ENCODE measurements at regions not wholly inside any gene's neighbourhood (a gene's known extent, or its start where the extent isn't known, plus 50 kb on each side); places are given as distances from the start of the nearest gene placed in this dataset.

DNA sequence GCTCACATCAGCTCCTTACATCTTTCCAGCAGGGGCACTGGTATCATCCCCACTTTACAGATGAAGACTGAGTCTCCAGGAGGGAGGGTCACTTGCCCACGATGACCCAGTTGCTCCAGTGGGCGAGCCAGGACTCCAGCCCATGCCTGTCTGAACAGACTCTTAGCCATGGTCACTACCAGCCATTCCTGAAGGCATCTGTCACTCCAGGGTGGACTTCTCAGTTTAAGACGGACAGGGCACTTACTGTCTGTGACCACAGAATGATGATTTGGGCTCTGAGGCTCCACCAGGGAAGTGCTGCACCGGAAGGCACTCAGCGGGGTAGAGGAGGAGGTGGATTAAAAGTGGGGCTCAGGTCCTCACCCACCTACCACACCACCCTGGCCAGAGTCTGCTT is 104.0 kb upstream of the SLC6A6 start:
- H3K4me3 ChIP-seq (ENCODE audit: low read depth, low read length): no peak overlapping the region
- TF ChIP-seq, protein P1, sequence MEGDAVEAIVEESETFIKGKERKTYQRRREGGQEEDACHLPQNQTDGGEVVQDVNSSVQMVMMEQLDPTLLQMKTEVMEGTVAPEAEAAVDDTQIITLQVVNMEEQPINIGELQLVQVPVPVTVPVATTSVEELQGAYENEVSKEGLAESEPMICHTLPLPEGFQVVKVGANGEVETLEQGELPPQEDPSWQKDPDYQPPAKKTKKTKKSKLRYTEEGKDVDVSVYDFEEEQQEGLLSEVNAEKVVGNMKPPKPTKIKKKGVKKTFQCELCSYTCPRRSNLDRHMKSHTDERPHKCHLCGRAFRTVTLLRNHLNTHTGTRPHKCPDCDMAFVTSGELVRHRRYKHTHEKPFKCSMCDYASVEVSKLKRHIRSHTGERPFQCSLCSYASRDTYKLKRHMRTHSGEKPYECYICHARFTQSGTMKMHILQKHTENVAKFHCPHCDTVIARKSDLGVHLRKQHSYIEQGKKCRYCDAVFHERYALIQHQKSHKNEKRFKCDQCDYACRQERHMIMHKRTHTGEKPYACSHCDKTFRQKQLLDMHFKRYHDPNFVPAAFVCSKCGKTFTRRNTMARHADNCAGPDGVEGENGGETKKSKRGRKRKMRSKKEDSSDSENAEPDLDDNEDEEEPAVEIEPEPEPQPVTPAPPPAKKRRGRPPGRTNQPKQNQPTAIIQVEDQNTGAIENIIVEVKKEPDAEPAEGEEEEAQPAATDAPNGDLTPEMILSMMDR (conservative IDR thresholded peaks at IDR 0.05; ENCODE audit: low read depth, low read length): no peak
- no peak for DNase-seq (ENCODE audit: low read depth)

DNA sequence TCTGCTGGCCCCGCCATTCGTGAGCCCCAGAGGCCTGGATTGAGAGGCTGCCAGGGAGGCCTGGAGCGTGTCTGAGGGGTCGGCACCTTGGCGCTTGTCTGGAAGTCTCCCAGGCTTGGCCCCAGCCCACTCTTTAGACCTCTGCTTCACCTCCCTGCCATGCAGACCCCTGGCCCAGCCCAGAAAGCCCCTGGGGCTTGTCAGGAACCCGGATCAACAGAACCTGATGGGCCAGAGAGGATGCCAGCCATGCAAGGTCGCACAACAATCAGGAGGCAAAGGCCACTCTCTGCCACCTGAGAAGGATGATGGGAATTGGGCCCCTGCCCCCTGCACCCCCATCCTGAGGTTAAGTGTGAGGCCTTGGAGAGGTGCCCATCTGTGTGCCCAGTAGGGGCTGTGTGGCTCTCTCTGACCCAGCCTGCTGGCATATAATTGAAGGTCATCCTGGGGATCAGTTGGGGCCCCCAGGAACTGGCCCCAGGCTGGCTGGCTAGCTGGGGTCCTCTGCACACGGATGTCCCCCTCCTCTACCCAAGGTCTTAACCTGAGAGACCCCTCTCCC is 103.3 kb upstream of the SLC6A6 start:
- H3K4me3 ChIP-seq (ENCODE audit: low read depth, low read length): no peak overlapping the region
- DNase-seq (ENCODE audit: low read depth): no peak
- TF ChIP-seq, protein P1 (conservative IDR thresholded peaks at IDR 0.05; ENCODE audit: low read depth, low read length): no peak

DNA sequence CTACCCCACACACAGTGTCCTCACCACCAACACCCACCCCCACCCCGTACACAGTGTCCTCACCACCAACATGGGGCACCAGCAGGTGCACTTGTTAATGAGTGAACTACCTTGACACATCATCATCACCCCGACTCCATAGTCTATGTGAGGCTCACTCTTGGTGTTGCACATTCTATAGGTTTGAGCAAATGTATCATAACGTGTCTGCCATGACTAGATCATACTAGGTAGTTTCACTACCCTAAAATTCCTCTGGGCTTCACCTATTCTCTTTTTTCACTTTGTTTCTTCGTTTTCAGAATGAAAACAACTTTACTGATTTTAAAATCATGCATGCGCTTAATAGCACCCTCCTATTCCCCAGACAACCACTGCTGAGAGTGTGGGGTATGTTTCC is 102.6 kb upstream of the SLC6A6 start:
- H3K4me3 ChIP-seq (ENCODE audit: low read depth, low read length): no peak overlapping the region
- no peak for DNase-seq (ENCODE audit: low read depth)
- TF ChIP-seq, protein P1 (conservative IDR thresholded peaks at IDR 0.05; ENCODE audit: low read depth, low read length): no peak

DNA sequence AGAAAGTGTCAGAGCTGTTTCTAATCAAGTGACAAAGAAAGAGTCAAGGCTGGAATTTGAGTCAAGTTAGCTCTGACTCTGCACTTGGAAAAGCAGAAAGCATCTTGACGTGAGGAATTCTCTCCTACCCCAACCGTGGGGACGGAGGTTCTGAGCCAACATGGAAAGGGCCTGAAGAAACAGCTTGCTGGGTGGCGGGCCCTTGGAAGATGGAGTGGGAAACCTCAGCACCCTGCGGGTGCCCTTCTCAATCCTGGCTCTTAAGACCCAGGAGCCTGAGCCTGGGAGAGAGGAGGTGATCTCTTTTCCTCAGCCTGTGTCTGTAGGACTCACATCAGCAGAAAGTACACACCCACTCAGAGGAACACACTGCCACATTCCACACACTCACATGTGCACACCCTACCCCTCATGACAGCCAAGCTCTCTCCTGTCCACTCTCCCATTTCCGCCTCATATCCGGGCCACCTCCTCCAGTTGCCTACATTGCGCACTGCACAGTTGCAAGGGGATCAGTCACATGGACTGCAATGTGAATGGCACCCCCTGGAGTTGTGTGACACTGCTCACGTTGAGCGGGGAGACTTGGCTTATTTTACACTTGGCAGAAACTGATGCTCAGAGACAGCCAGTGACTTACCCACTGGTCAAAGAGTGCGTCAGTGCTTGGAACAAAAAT is 101.5 kb upstream of the SLC6A6 start:
- TF ChIP-seq, protein P1 (conservative IDR thresholded peaks at IDR 0.05; ENCODE audit: low read depth, low read length): no peak
- H3K4me3 ChIP-seq (ENCODE audit: low read depth, low read length): no peak overlapping the region
- DNase-seq (ENCODE audit: low read depth): no peak

DNA sequence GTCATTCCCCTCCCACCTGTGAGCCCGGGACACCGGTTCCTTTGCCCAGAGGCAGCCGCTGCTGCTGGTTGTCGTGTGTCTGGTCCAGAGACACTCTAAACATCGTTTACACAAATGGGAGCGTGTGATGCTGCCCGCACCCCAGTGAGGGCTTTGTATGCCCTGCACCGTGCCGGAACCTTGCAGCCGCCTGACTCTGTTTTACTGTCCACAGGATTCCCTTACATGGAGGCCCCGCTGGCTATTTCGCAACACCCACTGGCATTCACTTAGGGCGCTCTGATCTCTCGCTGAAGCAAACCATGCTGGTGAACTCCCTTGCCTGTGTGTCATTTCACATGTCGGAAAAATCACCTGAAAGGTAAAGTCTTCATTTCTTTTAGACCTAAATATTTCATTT is 100.8 kb upstream of the SLC6A6 start:
- DNase-seq (ENCODE audit: low read depth): no peak
- H3K4me3 ChIP-seq (ENCODE audit: low read depth, low read length): no peak overlapping the region
- TF ChIP-seq, protein P1 (conservative IDR thresholded peaks at IDR 0.05; ENCODE audit: low read depth, low read length): no peak

DNA sequence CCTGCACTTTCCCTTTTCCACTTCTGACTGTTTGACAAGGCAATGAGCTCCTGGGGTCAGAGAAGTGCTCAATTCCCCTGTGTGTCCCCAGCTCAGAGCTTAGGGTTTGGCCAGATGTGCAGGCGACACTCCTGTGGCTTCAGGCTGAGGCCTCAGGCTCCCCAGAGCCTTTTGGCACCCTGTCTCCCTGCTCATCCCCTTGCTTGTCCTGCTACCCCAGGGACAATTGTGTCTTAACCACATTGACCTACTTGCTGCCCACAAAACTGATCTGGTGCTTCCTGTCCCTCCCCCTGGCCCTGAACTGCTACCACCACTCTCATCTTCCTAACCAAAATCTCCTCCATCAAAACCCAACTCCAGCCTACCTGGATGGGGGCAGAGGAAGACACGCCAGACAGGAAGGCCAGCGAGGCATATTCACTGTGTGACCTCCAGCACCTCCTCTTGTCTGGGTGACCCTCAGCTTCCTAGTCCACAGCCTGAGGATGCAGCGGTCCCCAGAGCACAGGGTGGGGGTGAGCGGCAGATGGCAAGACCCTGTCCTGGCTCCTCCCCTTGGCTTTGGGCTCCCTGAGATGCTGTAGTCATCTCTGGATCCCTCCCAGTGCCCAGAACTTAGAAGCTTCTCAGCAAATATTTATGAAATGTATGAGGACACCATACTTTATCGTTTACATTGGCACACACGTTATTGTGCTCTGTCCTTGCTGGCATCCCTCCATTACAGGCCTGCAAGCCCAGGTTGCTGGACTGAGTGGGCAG is 98.9 kb upstream of the SLC6A6 start:
- TF ChIP-seq, protein P1 (conservative IDR thresholded peaks at IDR 0.05; ENCODE audit: low read depth, low read length): no peak
- no peak for DNase-seq (ENCODE audit: low read depth)
- no peak overlapping the region for H3K4me3 ChIP-seq (ENCODE audit: low read depth, low read length)
